AG04450 (cell line): ENCODE measurements at regions not wholly inside any gene's neighbourhood (a gene's known extent, or its start where the extent isn't known, plus 50 kb on each side); places are given as distances from the start of the nearest gene placed in this dataset.

ENCODE experiments used
- CTCF ChIA-PET: fragments of 300-600, 350-600 bp; formaldehyde crosslinking; extraction: SDS; loops from one replicate; lab custom pipeline; 2022; ENCODE audit warnings: antibody characterized with exemption, inconsistent platforms; lab: Charles Lee
- POLR2A ChIA-PET: fragments of 350-600 bp; formaldehyde crosslinking; extraction: SDS; loops from one replicate; lab custom pipeline; 2021; ENCODE audit warnings: antibody characterized with exemption, inconsistent platforms; lab: Yijun Ruan, JAX
- DNase-seq: peaks from one replicate; pipeline ENCODE4 v3.0.0-alpha.2; 2011; ENCODE audit warnings: low read depth, low spot score
- H3K27ac ChIP-seq: one replicate; pipeline ENCODE4 v1.5.1; 2012; ENCODE audit warnings: low read depth, low read length, control low read depth
- H3K27me3 ChIP-seq: one replicate; pipeline ENCODE4 v1.6.0; 2012; ENCODE audit warnings: low read length; ENCODE audit not compliant: control insufficient read depth, insufficient read depth
- H3K4me3 ChIP-seq: 2 replicates; pipeline ENCODE4 v1.5.1; 2011; ENCODE audit warnings: mild to moderate bottlenecking, low read depth, low read length, control low read depth
- H3K9me3 ChIP-seq: 2 replicates; pipeline ENCODE4 v1.5.1; 2012; ENCODE audit warnings: low read length; ENCODE audit not compliant: control insufficient read depth, insufficient read depth
- TF ChIP-seq, protein P1 (sequence below): IDR thresholded peaks from 2 replicates; pipeline ENCODE4 v1.5.1; 2011; ENCODE audit warnings: low read depth, low read length, control low read depth, inconsistent platforms

DNA sequence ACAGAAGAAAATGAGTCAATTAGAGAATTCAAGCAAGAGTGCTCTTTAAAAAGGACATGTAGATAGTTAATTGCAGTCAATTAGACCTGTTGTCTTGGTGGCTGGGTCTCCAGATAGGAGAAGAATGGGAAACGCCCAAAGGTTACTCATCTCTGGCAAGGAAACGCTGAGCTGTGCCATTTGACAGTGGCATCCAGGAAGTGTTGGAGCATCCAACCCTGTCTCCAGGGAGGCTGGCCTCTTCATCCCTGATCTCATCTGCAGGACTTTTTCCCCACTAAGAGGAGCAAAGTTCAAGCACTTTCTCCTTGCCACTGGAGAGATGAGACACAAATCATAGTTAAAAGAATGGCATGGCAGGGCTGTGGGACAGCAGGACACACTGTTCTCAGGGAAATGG, 111.7 kb upstream of the MSX2 start:
- CTCF ChIA-PET: no interaction called here
- no peak overlapping the region for H3K27ac ChIP-seq
- no peak for DNase-seq
- no peak overlapping the region for H3K4me3 ChIP-seq
- H3K27me3 ChIP-seq: no peaks in the 10 kb centered on the region
- TF ChIP-seq, protein P1, sequence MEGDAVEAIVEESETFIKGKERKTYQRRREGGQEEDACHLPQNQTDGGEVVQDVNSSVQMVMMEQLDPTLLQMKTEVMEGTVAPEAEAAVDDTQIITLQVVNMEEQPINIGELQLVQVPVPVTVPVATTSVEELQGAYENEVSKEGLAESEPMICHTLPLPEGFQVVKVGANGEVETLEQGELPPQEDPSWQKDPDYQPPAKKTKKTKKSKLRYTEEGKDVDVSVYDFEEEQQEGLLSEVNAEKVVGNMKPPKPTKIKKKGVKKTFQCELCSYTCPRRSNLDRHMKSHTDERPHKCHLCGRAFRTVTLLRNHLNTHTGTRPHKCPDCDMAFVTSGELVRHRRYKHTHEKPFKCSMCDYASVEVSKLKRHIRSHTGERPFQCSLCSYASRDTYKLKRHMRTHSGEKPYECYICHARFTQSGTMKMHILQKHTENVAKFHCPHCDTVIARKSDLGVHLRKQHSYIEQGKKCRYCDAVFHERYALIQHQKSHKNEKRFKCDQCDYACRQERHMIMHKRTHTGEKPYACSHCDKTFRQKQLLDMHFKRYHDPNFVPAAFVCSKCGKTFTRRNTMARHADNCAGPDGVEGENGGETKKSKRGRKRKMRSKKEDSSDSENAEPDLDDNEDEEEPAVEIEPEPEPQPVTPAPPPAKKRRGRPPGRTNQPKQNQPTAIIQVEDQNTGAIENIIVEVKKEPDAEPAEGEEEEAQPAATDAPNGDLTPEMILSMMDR: no peak
- POLR2A ChIA-PET: no interaction called here
- no peaks in the 10 kb centered on the region for H3K9me3 ChIP-seq

GRCh38 chr5:174614500-174615135, 109.8 kb upstream of the MSX2 start:
- POLR2A ChIA-PET: interaction anchor here (0.6 kb wide), 1 partner anchor 36 kb away, joined by 7 read pairs; no protein-coding TSS in a partner anchor
- CTCF ChIA-PET: no interaction called here

GRCh38 chr5:174616036-174616435, 108.3 kb upstream of the MSX2 start:
- no peaks in the 10 kb centered on the region for H3K9me3 ChIP-seq
- CTCF ChIA-PET: no interaction called here
- DNase-seq: no peak
- no peak overlapping the region for H3K4me3 ChIP-seq
- TF ChIP-seq, protein P1: no peak
- H3K27me3 ChIP-seq: peaks cover 3% of the 10 kb centered on the region
- POLR2A ChIA-PET: no interaction called here
- no peak overlapping the region for H3K27ac ChIP-seq

More at GRCh38 chr5:174614500-174615135, 109.8 kb upstream of the MSX2 start:
- peak overlapping the region; percentile 2 for H3K27ac ChIP-seq
- no peak overlapping the region for H3K4me3 ChIP-seq
- DNase-seq: no peak
- H3K27me3 ChIP-seq: no peaks in the 10 kb centered on the region
- TF ChIP-seq, protein P1: no peak
- H3K9me3 ChIP-seq: no peaks in the 10 kb centered on the region

DNA sequence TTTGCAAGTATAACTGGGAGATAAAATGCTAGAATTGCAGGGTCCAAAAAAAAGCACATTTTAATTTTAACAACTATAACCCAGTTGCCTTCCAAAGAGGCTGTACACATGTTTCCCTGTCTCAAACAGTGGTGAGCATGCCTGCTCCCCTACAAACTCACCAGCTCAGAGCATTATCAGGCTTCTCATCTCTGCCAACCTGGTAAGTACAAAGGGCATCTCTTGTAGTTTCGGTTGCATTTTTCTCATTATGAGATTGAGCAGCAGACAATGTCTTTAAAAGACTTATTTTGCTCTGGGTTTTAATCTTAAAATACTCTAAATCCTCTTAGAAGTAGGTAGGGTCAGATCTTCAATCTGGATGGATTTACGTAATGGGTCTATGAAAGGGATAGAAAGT, 107.1 kb upstream of the MSX2 start:
- no peak overlapping the region for H3K27ac ChIP-seq
- no peak for DNase-seq
- TF ChIP-seq, protein P1: no peak
- H3K4me3 ChIP-seq: no peak overlapping the region
- POLR2A ChIA-PET: no interaction called here
- peaks cover 3% of the 10 kb centered on the region for H3K27me3 ChIP-seq
- no peaks in the 10 kb centered on the region for H3K9me3 ChIP-seq
- CTCF ChIA-PET: interaction anchor here (0.6 kb wide), 1 partner anchor 8 kb away, joined by 8 read pairs; no protein-coding TSS in a partner anchor

- CTCF ChIA-PET: interaction anchor here (0.6 kb wide), 1 partner anchor 8 kb away, joined by 8 read pairs; no protein-coding TSS in a partner anchor
Observed at GRCh38 chr5:174617910-174618309, 106.5 kb upstream of the MSX2 start.

More at GRCh38 chr5:174617910-174618309, 106.5 kb upstream of the MSX2 start:
- Histone ChIP-seq H3K27ac (no peak overlapping the region), H3K4me3 (no peak overlapping the region), H3K9me3 (no peaks in the 10 kb centered on the region), H3K27me3 (peaks cover 3% of the 10 kb centered on the region)
- POLR2A ChIA-PET: no interaction called here
- TF ChIP-seq, protein P1: no peak
- no peak for DNase-seq
